ENCODE measurements at regions not wholly inside any gene's neighbourhood (a gene's known extent, or its start where the extent isn't known, plus 50 kb on each side); places are given as distances from the start of the nearest gene placed in this dataset.

DNA sequence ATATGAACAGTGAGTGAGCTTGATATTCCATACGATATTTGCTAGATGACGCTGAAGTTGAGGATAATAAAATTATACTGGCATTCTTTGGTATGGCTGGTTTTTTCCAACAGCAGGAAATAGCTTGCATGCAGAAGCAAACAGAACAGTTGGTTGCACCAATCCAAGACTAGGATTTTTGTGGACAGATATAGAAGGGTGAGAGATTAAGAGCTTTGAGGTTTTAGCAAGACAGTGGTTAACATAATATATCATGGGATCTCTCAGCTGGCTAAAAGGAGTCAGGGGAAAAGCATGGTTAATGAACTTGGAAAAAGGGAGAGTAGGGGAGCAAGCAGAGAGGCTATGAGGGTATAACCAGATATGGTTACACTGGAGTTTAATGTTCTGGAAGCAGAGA, 127.9 kb downstream of the DHX15 start:
- Histone ChIP-seq H3K27me3 (ENCODE audit: insufficient read depth, low read length, poor library complexity, severe bottlenecking) (no peaks in the 10 kb centered on the region), H4K20me1 (ENCODE audit: insufficient read depth, low read length, poor library complexity, severe bottlenecking) (no peaks in the 10 kb centered on the region), H3K4me3 (ENCODE audit: low read length, poor library complexity, severe bottlenecking) (no peak overlapping the region), H3K4me1 (ENCODE audit: insufficient read depth, low read length, poor library complexity, severe bottlenecking) (no peaks in the 10 kb centered on the region), H3K9ac (ENCODE audit: low read depth, low read length, poor library complexity, severe bottlenecking) (no peak overlapping the region), H3K4me2 (ENCODE audit: low read depth, low read length, poor library complexity, severe bottlenecking) (no peak overlapping the region), H3K9me2 (replicated peaks; ENCODE audit: low read depth, low read length) (no peaks in the 10 kb centered on the region), H3K36me3 (ENCODE audit: insufficient read depth, low read length) (no peaks in the 10 kb centered on the region), H3K9me3 (ENCODE audit: insufficient read depth, low read depth, low read length) (no peaks in the 10 kb centered on the region), H3F3A (ENCODE audit: low read depth) (no peaks in the 10 kb centered on the region), H2AFZ (ENCODE audit: low read length) (no peak overlapping the region), H3K79me2 (ENCODE audit: insufficient read depth, low read length) (no peaks in the 10 kb centered on the region)
- TF ChIP-seq, protein P1, sequence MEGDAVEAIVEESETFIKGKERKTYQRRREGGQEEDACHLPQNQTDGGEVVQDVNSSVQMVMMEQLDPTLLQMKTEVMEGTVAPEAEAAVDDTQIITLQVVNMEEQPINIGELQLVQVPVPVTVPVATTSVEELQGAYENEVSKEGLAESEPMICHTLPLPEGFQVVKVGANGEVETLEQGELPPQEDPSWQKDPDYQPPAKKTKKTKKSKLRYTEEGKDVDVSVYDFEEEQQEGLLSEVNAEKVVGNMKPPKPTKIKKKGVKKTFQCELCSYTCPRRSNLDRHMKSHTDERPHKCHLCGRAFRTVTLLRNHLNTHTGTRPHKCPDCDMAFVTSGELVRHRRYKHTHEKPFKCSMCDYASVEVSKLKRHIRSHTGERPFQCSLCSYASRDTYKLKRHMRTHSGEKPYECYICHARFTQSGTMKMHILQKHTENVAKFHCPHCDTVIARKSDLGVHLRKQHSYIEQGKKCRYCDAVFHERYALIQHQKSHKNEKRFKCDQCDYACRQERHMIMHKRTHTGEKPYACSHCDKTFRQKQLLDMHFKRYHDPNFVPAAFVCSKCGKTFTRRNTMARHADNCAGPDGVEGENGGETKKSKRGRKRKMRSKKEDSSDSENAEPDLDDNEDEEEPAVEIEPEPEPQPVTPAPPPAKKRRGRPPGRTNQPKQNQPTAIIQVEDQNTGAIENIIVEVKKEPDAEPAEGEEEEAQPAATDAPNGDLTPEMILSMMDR (conservative IDR thresholded peaks at IDR 0.05; ENCODE audit: low read length) = no peak
- no peak for TF ChIP-seq EZH2phosphoT487 (IDR thresholded peaks at IDR 0.05; ENCODE audit: borderline replicate concordance)

DNA sequence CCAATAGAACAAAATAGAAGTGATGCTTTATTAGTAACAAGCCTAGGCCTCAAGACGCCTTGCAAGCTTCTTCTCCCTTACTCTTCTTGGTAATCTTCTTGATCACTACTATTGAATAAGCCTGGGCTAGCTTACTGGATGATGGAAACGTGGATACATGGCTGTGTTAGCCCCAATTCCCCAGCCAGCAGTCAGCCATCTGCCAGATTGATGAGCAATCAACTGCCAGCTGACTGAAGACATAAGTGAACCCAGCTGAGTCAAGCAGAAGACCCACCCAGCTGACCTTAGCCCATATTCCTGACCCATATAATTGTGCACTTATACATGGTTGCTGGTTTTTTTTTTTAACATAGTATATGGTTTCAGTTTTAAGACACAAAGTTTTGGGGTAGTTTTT, 130.4 kb downstream of the DHX15 start:
- H3F3A ChIP-seq (ENCODE audit: low read depth) = no peaks in the 10 kb centered on the region
- no peaks in the 10 kb centered on the region for H3K27me3 ChIP-seq (ENCODE audit: insufficient read depth, low read length, poor library complexity, severe bottlenecking)
- no peak overlapping the region for H3K4me3 ChIP-seq (ENCODE audit: low read length, poor library complexity, severe bottlenecking)
- H3K9me2 ChIP-seq (replicated peaks; ENCODE audit: low read depth, low read length) = no peaks in the 10 kb centered on the region
- H3K4me1 ChIP-seq (ENCODE audit: insufficient read depth, low read length, poor library complexity, severe bottlenecking) = peaks cover 18% of the 10 kb centered on the region
- no peak overlapping the region for H3K9ac ChIP-seq (ENCODE audit: low read depth, low read length, poor library complexity, severe bottlenecking)
- TF ChIP-seq, protein P1 (conservative IDR thresholded peaks at IDR 0.05; ENCODE audit: low read length) = no peak
- no peak for TF ChIP-seq EZH2phosphoT487 (IDR thresholded peaks at IDR 0.05; ENCODE audit: borderline replicate concordance)
- H3K79me2 ChIP-seq (ENCODE audit: insufficient read depth, low read length) = no peaks in the 10 kb centered on the region
- H2AFZ ChIP-seq (ENCODE audit: low read length) = no peak overlapping the region
- no peaks in the 10 kb centered on the region for H3K36me3 ChIP-seq (ENCODE audit: insufficient read depth, low read length)
- H3K4me2 ChIP-seq (ENCODE audit: low read depth, low read length, poor library complexity, severe bottlenecking) = no peak overlapping the region
- H3K9me3 ChIP-seq (ENCODE audit: insufficient read depth, low read depth, low read length) = no peaks in the 10 kb centered on the region
- no peaks in the 10 kb centered on the region for H4K20me1 ChIP-seq (ENCODE audit: insufficient read depth, low read length, poor library complexity, severe bottlenecking)

DNA sequence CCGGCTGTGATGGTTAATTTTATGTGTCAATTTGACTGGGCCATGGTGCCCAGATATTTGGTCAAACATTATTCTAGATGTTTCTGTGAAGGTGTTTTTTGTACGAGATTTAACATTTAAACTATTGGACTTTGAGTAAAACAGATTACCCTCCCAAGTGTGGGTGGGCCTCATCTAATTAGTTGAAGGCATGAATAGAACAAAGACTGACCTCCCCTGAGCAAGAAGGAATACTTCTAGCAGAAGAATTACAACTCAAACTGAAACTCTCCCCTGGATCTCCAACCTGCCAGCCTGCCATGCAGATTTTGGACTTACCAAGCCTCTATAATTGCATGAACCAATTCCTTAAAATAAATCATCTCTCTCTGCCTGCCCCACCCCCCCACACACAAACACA, 132.5 kb downstream of the DHX15 start:
- Histone ChIP-seq H3K79me2 (ENCODE audit: insufficient read depth, low read length) (no peaks in the 10 kb centered on the region), H3K36me3 (ENCODE audit: insufficient read depth, low read length) (no peaks in the 10 kb centered on the region), H3K9ac (ENCODE audit: low read depth, low read length, poor library complexity, severe bottlenecking) (no peak overlapping the region), H3K27me3 (ENCODE audit: insufficient read depth, low read length, poor library complexity, severe bottlenecking) (no peaks in the 10 kb centered on the region), H3K4me3 (ENCODE audit: low read length, poor library complexity, severe bottlenecking) (no peak overlapping the region), H4K20me1 (ENCODE audit: insufficient read depth, low read length, poor library complexity, severe bottlenecking) (no peaks in the 10 kb centered on the region), H3K9me3 (ENCODE audit: insufficient read depth, low read depth, low read length) (no peaks in the 10 kb centered on the region), H3F3A (ENCODE audit: low read depth) (no peaks in the 10 kb centered on the region), H2AFZ (ENCODE audit: low read length) (no peak overlapping the region), H3K9me2 (replicated peaks; ENCODE audit: low read depth, low read length) (no peaks in the 10 kb centered on the region), H3K4me1 (ENCODE audit: insufficient read depth, low read length, poor library complexity, severe bottlenecking) (peaks cover 34% of the 10 kb centered on the region), H3K4me2 (ENCODE audit: low read depth, low read length, poor library complexity, severe bottlenecking) (no peak overlapping the region)
- TF ChIP-seq EZH2phosphoT487 (IDR thresholded peaks at IDR 0.05; ENCODE audit: borderline replicate concordance) = no peak
- TF ChIP-seq, protein P1 (conservative IDR thresholded peaks at IDR 0.05; ENCODE audit: low read length) = no peak
